Parathyroid adenoma (tissue), 2 donors: ENCODE measurements at regions not wholly inside any gene's neighbourhood (a gene's known extent, or its start where the extent isn't known, plus 50 kb on each side); places are given as distances from the start of the nearest gene placed in this dataset.
"Not testable (repeated sequence)": the region's sequence is repeated elsewhere in the genome, so short reads cannot be mapped to it uniquely, and the experiment has no call there.

Source experiments
- H2AFZ ChIP-seq: fragments of 300-600 bp; sonication (generic); one replicate; pipeline ENCODE4 v1.7.0; 2017; ENCODE audit warnings: antibody characterized with exemption, mild to moderate bottlenecking
- H3K27ac ChIP-seq: fragments of 300-600 bp; sonication (generic); one replicate; pipeline ENCODE4 v1.7.0; 2017
- H3K27me3 ChIP-seq: fragments of 300-600 bp; sonication (generic); one replicate; pipeline ENCODE4 v1.7.0; 2017; ENCODE audit warnings: low read length; ENCODE audit not compliant: control insufficient read depth, insufficient read depth
- H3K36me3 ChIP-seq: fragments of 300-600 bp; sonication (generic); one replicate; pipeline ENCODE4 v1.7.0; 2017; ENCODE audit warnings: low read length; ENCODE audit not compliant: control insufficient read depth, insufficient read depth
- H3K4me1 ChIP-seq: fragments of 300-600 bp; sonication (generic); one replicate; pipeline ENCODE4 v1.7.0; 2017; ENCODE audit warnings: control low read depth
- H3K4me2 ChIP-seq: fragments of 300-600 bp; sonication (generic); one replicate; pipeline ENCODE4 v1.7.0; 2017; ENCODE audit warnings: low read length
- H3K4me3 ChIP-seq: fragments of 300-600 bp; sonication (generic); one replicate; pipeline ENCODE4 v1.7.0; 2017; ENCODE audit warnings: low read depth, low read length
- H3K79me2 ChIP-seq: fragments of 300-600 bp; sonication (generic); one replicate; pipeline ENCODE4 v1.7.0; 2017; ENCODE audit warnings: control low read depth
- H3K9ac ChIP-seq: fragments of 300-600 bp; sonication (generic); one replicate; pipeline ENCODE4 v1.7.0; 2017; ENCODE audit warnings: mild to moderate bottlenecking
- H3K9me3 ChIP-seq: fragments of 300-600 bp; sonication (generic); one replicate; pipeline ENCODE4 v1.7.0; 2017; ENCODE audit warnings: low read length; ENCODE audit not compliant: control insufficient read depth
- CTCF ChIP-seq: fragments of 300-600 bp; sonication (generic); IDR thresholded peaks from one replicate; pipeline ENCODE4 v1.7.0; 2017; ENCODE audit warnings: antibody characterized with exemption, mild to moderate bottlenecking
- donor health status: primary hyperparathyroidism.

DNA sequence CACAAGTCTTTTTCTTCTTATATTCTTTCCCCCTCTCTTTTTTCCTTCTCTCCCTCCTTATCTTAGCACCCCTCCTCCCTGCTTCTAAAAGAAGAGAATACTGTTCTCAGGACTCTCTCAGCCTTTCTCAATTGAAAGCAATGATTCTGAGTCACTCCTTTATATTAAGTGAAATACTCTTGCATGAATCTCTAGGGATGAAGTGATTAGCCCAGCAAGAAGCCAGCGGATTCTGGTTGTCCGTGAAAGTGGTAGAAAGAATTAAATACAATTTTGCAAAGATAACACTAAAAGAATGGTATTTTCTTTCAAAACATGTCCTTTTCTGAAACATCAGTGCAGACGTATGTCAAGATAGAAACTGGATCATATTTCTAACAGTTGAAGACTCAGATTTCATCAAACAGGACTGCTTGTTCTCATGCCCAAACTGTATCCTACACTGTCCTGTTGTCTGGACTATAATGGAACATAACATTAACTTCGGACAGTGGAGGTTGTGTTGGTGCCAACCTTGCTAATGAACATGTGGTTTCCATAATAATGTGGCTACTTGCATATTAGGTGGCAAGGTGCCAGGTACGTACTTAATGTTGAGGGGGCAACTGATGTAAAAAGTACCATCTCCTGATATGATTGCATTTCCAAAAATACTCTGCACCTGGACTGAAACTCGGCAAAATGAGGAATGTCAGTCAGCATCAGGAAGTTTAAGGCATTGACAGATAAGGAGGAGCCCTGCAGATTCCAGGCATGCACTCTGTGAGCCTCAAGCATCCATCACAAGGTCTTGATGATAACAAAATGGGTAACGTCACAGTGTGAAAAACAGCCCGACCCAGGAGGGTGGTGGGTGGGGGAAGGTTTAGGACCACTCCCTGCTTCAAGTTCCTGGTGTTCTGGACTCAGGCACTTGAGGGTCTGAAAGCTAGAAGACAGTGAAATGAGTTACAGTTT lies 357.2 kb downstream of the DLEU7 start:
- Histone ChIP-seq H3K36me3 (no peaks in the 10 kb centered on the region), H2AFZ (no peak overlapping the region), H3K4me1 (peaks cover 2% of the 10 kb centered on the region), H3K9ac (no peak overlapping the region), H3K79me2 (no peaks in the 10 kb centered on the region), H3K4me3 (no peak overlapping the region), H3K27ac (no peak overlapping the region), H3K27me3 (no peaks in the 10 kb centered on the region), H3K4me2 (peak overlapping the region; percentile 13), H3K9me3 (no peaks in the 10 kb centered on the region)
- TF ChIP-seq CTCF = no peak

DNA sequence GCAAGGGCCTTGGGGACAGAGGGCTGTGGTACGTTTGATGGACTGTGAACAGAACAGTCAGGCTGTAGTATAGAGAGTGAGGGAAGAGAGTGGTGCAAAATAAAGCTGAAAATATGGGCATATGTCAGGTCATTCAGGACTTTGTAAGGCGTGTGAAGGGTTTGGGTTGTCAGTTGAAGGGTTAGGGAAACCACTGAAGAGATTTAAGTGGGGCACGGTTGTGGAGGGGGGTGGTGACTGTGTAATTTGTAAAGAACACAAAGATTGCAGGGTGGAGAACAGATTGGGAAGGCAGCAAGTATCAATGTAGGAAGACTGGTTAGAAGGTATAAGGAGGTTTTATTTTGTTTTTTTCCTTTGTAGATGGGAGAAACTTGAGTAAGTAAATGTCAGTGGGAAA lies 349.8 kb downstream of the DLEU7 start:
- Histone ChIP-seq H2AFZ (no peak overlapping the region), H3K79me2 (no peaks in the 10 kb centered on the region)
- no peak for TF ChIP-seq CTCF

DNA sequence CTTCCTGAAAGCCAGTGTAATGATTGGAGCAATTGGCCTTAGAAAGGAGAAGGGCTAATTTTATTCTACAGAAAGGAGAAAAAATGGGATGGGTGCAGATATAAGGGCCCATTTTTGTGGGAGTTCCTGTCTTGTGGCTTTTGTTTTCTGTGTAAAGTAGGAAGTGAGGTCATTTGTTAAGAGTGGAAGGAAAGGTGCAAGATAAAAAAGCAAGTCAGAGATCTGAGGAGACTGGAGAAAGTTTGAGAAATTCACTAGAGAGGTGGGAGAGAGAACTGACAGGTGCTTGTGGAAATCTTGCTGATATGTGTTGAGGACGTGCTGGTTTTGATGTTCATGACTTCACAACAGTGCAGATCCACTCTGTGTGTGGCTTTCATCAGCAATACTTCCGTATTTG lies 349.4 kb downstream of the DLEU7 start:
- Histone ChIP-seq H3K4me3 (no peak overlapping the region), H3K36me3 (no peaks in the 10 kb centered on the region), H3K79me2 (no peaks in the 10 kb centered on the region), H2AFZ (no peak overlapping the region), H3K4me2 (no peak overlapping the region), H3K27me3 (no peaks in the 10 kb centered on the region), H3K27ac (no peak overlapping the region), H3K9ac (no peak overlapping the region), H3K9me3 (no peaks in the 10 kb centered on the region), H3K4me1 (no peaks in the 10 kb centered on the region)
- TF ChIP-seq CTCF = no peak

More for the DNA sequence above, 349.8 kb downstream of the DLEU7 start:
- Histone ChIP-seq H3K27ac (no peak overlapping the region), H3K9me3 (no peaks in the 10 kb centered on the region), H3K4me1 (no peaks in the 10 kb centered on the region), H3K4me2 (no peak overlapping the region), H3K4me3 (no peak overlapping the region), H3K27me3 (no peaks in the 10 kb centered on the region), H3K9ac (no peak overlapping the region), H3K36me3 (no peaks in the 10 kb centered on the region)

GRCh38 chr13:50503212-50503611 lies 340.3 kb downstream of the DLEU7 start:
- not testable (repeated sequence) for H3K4me2 ChIP-seq, H3K4me3 ChIP-seq, H3K27ac ChIP-seq, H3K79me2 ChIP-seq, H3K27me3 ChIP-seq, H2AFZ ChIP-seq, H3K4me1 ChIP-seq, H3K9ac ChIP-seq, H3K36me3 ChIP-seq, H3K9me3 ChIP-seq

DNA sequence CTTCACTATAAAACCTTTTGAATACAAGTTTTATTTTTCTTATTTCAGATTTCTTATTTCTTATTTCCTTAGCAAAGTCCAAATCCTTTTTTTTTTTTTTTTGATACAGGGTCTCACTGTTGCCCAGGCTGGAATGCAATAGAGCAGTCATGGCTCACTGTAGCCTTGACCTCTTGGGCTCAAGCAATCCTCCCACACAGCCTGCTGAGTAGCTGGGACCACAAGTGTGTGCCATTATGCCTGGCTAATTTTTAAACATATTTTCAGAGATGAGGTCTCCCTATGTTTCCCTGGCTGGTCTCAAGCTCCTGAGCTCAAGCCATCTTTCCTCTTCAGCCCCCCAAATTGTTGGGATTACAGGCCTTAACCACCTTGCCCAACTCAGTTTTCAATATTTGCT lies 334.3 kb downstream of the DLEU7 start:
- H3K4me2 ChIP-seq = no peak overlapping the region
- no peak overlapping the region for H2AFZ ChIP-seq
- TF ChIP-seq CTCF = no peak
- peaks cover 3% of the 10 kb centered on the region for H3K4me1 ChIP-seq
- H3K36me3 ChIP-seq = no peaks in the 10 kb centered on the region
- H3K27me3 ChIP-seq = no peaks in the 10 kb centered on the region
- no peak overlapping the region for H3K27ac ChIP-seq
- H3K9ac ChIP-seq = no peak overlapping the region
- no peaks in the 10 kb centered on the region for H3K9me3 ChIP-seq
- no peaks in the 10 kb centered on the region for H3K79me2 ChIP-seq
- H3K4me3 ChIP-seq = no peak overlapping the region
